ENCODE measurements at regions not wholly inside any gene's neighbourhood (a gene's known extent, or its start where the extent isn't known, plus 50 kb on each side); places are given as distances from the start of the nearest gene placed in this dataset.

DNA sequence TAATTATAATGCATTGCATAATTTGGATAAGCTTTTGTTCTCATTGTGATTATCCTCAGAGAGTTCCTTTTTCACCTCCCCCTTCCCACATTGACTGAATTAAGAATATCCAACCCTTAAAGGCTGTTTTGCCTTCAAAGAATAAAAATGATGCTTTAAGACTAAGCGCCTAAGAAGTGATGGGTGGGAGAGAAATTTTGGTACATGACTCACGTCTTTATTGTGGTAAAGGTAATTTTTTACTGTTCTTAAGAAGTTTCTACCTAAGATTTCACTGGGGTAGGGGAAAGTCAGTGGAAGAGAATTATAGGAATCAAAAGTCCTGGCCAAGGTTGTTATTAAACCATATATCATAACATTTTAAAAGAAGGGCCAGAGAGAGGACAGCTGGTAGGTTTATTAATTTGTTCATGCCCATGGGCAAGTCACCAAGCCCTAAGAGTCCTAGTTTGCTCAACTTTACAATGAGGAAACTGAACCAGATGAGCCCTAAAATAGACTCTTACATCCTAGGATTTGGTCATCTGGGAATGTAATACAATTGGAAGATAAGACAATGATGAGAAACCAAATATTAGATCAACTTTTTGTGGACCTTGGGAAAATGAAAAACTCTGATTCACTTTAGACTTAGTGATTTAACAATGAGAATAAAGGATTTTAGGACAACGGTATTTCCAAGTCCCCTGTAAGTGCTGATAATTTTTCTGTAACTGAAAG, 101.1 kb upstream of the RASGRP1 start:
- H3K27ac ChIP-seq: no peak overlapping the region
- DNase-seq (ENCODE audit: low spot score): no peak
- ChIA-PET CTCF (interaction anchor here (0.7 kb wide), 1 partner anchor 43 kb away, joined by 4 read pairs; no protein-coding TSS in a partner anchor), POLR2A (ENCODE audit: low non-redundant PET) (no interaction called here)
- TF ChIP-seq, protein P1, sequence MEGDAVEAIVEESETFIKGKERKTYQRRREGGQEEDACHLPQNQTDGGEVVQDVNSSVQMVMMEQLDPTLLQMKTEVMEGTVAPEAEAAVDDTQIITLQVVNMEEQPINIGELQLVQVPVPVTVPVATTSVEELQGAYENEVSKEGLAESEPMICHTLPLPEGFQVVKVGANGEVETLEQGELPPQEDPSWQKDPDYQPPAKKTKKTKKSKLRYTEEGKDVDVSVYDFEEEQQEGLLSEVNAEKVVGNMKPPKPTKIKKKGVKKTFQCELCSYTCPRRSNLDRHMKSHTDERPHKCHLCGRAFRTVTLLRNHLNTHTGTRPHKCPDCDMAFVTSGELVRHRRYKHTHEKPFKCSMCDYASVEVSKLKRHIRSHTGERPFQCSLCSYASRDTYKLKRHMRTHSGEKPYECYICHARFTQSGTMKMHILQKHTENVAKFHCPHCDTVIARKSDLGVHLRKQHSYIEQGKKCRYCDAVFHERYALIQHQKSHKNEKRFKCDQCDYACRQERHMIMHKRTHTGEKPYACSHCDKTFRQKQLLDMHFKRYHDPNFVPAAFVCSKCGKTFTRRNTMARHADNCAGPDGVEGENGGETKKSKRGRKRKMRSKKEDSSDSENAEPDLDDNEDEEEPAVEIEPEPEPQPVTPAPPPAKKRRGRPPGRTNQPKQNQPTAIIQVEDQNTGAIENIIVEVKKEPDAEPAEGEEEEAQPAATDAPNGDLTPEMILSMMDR (conservative IDR thresholded peaks at IDR 0.05; ENCODE audit: low read depth): no peak

DNA sequence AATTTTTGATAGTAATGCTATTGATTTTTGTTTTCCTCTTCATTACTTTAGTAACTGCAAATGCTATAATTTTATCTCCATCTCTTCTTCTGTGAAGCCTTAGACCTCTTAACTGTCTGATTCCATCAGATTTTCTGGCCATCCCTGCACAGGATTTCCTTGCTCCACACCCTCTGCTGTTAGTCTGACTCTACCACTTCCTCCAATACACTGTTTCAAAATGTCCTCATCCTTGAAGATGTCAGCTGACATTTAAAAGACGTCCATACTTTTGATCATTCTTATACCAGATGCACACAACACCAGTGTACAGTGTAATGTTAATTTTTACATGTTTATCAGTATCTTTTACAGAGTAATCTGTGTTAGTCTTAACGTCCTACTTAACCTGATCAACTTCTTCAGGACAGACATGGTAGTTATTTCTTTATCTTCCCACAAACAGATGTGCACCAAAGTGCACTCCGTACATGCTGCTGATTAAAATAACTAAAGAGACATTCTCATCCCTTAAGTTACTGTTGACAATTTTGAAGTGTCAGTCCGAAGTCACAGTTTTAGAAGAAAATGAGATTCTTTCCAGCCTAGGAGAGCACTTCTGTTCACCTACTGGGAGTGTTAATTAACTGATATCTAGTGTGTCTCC, 102.4 kb upstream of the RASGRP1 start:
- TF ChIP-seq, protein P1 (conservative IDR thresholded peaks at IDR 0.05; ENCODE audit: low read depth): no peak
- no peak for DNase-seq (ENCODE audit: low spot score)
- ChIA-PET POLR2A (ENCODE audit: low non-redundant PET) (no interaction called here), CTCF (no interaction called here)
- no peak overlapping the region for H3K27ac ChIP-seq

- TF ChIP-seq, protein P1 (conservative IDR thresholded peaks at IDR 0.05; ENCODE audit: low read depth): no peak
- POLR2A ChIA-PET (ENCODE audit: low non-redundant PET): no interaction called here
- DNase-seq (ENCODE audit: low spot score): no peak
- CTCF ChIA-PET: interaction anchor here (0.6 to 1.0 kb wide), 2 partner anchors 16 to 104 kb away, joined by 3 read pairs; partner anchors contain the start of gene RASGRP1
- no peak overlapping the region for H3K27ac ChIP-seq
Measured at GRCh38 chr15:38667890-38668850, 103.6 kb upstream of the RASGRP1 start.

DNA sequence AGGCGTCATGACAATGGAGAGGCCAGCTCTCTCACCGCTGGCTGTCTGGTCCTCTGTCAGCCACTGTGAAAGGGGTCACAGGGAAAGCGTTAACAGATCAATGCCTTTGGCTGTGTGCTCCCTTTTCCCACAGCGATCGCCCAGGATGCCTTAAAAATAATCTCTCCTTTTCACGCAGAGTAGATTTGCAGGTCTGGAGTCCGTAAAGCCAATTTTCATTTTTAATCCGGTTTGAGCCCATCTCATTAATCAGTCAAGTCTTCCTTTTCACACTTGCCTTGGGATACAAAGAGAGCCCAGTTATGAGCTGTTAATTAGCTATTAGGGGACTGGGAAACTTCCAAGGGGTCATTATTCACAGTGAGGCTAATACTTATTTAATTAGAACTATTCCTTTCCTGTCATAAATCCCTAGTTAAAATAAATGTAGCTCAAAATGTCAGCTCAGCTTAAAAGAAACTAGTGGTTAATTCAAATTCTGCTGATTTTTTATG, 104.3 kb upstream of the RASGRP1 start:
- TF ChIP-seq, protein P1 (conservative IDR thresholded peaks at IDR 0.05; ENCODE audit: low read depth): no peak
- no peak overlapping the region for H3K27ac ChIP-seq
- ChIA-PET POLR2A (ENCODE audit: low non-redundant PET) (no interaction called here), CTCF (interaction anchor here (0.6 kb wide), 1 partner anchor 15 kb away, joined by 3 read pairs; no protein-coding TSS in a partner anchor)
- DNase-seq (ENCODE audit: low spot score): no peak

GRCh38 chr15:38670128-38671005, 105.8 kb upstream of the RASGRP1 start:
- POLR2A ChIA-PET (ENCODE audit: low non-redundant PET): no interaction called here
- DNase-seq (ENCODE audit: low spot score): no peak
- H3K27ac ChIP-seq: no peak overlapping the region
- TF ChIP-seq, protein P1 (conservative IDR thresholded peaks at IDR 0.05; ENCODE audit: low read depth): no peak
- CTCF ChIA-PET: interaction anchor here (0.5 to 0.6 kb wide), 2 partner anchors 283 to 1086 kb away, joined by 3 read pairs; no protein-coding TSS in a partner anchor

Data from RWPE1 (cell line).